ENCODE measurements at regions not wholly inside any gene's neighbourhood (a gene's known extent, or its start where the extent isn't known, plus 50 kb on each side); places are given as distances from the start of the nearest gene placed in this dataset.

GRCh38 chr5:124185716-124186115, 560.7 kb downstream of the ZNF608 start:
- Histone ChIP-seq H3K36me3 (no peaks in the 10 kb centered on the region), H3K9me3 (no peaks in the 10 kb centered on the region), H3K4me3 (no peak overlapping the region), H3K27ac (no peak overlapping the region), H3K27me3 (no peaks in the 10 kb centered on the region), H3K4me1 (no peaks in the 10 kb centered on the region)
- 94% methylated on average over 3 of the region's 3 CpGs for WGBS
- no peak for DNase-seq (ENCODE audit: low spot score in 2 of 2)
- no peak for TF ChIP-seq CTCF (IDR thresholded peaks at IDR 0.05)
- no peak for TF ChIP-seq EP300 (IDR thresholded peaks at IDR 0.05)
- no peak for TF ChIP-seq POLR2A (IDR thresholded peaks at IDR 0.05)
- TF ChIP-seq POLR2AphosphoS5 (IDR thresholded peaks at IDR 0.05) = no peak

- DNase-seq (ENCODE audit: low spot score in 2 of 2) = no peak
- Histone ChIP-seq H3K4me3 (no peak overlapping the region), H3K4me1 (no peaks in the 10 kb centered on the region), H3K27ac (no peak overlapping the region), H3K9me3 (no peaks in the 10 kb centered on the region), H3K36me3 (no peaks in the 10 kb centered on the region), H3K27me3 (no peaks in the 10 kb centered on the region)
- TF ChIP-seq CTCF (IDR thresholded peaks at IDR 0.05) (no peak), POLR2AphosphoS5 (IDR thresholded peaks at IDR 0.05) (no peak), EP300 (IDR thresholded peaks at IDR 0.05) (no peak), POLR2A (IDR thresholded peaks at IDR 0.05) (no peak)
Measured at GRCh38 chr5:124182133-124182532, 564.3 kb downstream of the ZNF608 start.

- H3K4me1 ChIP-seq = no peaks in the 10 kb centered on the region
- DNase-seq (ENCODE audit: low spot score in 2 of 2) = no peak
- no peak for TF ChIP-seq POLR2A (IDR thresholded peaks at IDR 0.05)
- no peak for TF ChIP-seq EP300 (IDR thresholded peaks at IDR 0.05)
- TF ChIP-seq POLR2AphosphoS5 (IDR thresholded peaks at IDR 0.05) = no peak
- no peak for TF ChIP-seq CTCF (IDR thresholded peaks at IDR 0.05)
- H3K27ac ChIP-seq = no peak overlapping the region
- WGBS = 36% methylated on average over 2 of the region's 2 CpGs
- no peaks in the 10 kb centered on the region for H3K9me3 ChIP-seq
- no peaks in the 10 kb centered on the region for H3K27me3 ChIP-seq
- H3K36me3 ChIP-seq = no peaks in the 10 kb centered on the region
- no peak overlapping the region for H3K4me3 ChIP-seq
Measured at GRCh38 chr5:124180875-124181461, 565.5 kb downstream of the ZNF608 start.

GRCh38 chr5:124180299-124180874, 566.1 kb downstream of the ZNF608 start:
- Histone ChIP-seq H3K27me3 (no peaks in the 10 kb centered on the region), H3K4me1 (no peaks in the 10 kb centered on the region), H3K9me3 (no peaks in the 10 kb centered on the region), H3K27ac (no peak overlapping the region), H3K4me3 (no peak overlapping the region), H3K36me3 (no peaks in the 10 kb centered on the region)
- DNase-seq (ENCODE audit: low spot score in 2 of 2) = no peak
- TF ChIP-seq POLR2AphosphoS5 (IDR thresholded peaks at IDR 0.05) (no peak), POLR2A (IDR thresholded peaks at IDR 0.05) (no peak)
- WGBS = 69% methylated on average over 4 of the region's 4 CpGs

- DNase-seq (ENCODE audit: low spot score in 2 of 2) = no peak
- Histone ChIP-seq H3K36me3 (no peaks in the 10 kb centered on the region), H3K27me3 (no peaks in the 10 kb centered on the region), H3K9me3 (no peaks in the 10 kb centered on the region), H3K4me1 (no peaks in the 10 kb centered on the region), H3K4me3 (no peak overlapping the region), H3K27ac (no peak overlapping the region)
- WGBS = 31% methylated on average over 1 of the region's 1 CpG
- TF ChIP-seq POLR2AphosphoS5 (IDR thresholded peaks at IDR 0.05) (no peak), EP300 (IDR thresholded peaks at IDR 0.05) (no peak), CTCF (IDR thresholded peaks at IDR 0.05) (no peak), POLR2A (IDR thresholded peaks at IDR 0.05) (no peak)
Measured at GRCh38 chr5:124179819-124180218, 566.6 kb downstream of the ZNF608 start.

- Histone ChIP-seq H3K27ac (no peak overlapping the region), H3K9me3 (peaks cover under 1% of the 10 kb centered on the region), H3K27me3 (no peaks in the 10 kb centered on the region), H3K4me3 (no peak overlapping the region), H3K4me1 (no peaks in the 10 kb centered on the region), H3K36me3 (no peaks in the 10 kb centered on the region)
- TF ChIP-seq EP300 (IDR thresholded peaks at IDR 0.05) (no peak), POLR2AphosphoS5 (IDR thresholded peaks at IDR 0.05) (no peak), CTCF (IDR thresholded peaks at IDR 0.05) (no peak), POLR2A (IDR thresholded peaks at IDR 0.05) (no peak)
- DNase-seq (ENCODE audit: low spot score in 2 of 2) = no peak
Measured at GRCh38 chr5:124178050-124178449, 568.4 kb downstream of the ZNF608 start.
